ENCODE measurements at regions not wholly inside any gene's neighbourhood (a gene's known extent, or its start where the extent isn't known, plus 50 kb on each side); places are given as distances from the start of the nearest gene placed in this dataset.

DNA sequence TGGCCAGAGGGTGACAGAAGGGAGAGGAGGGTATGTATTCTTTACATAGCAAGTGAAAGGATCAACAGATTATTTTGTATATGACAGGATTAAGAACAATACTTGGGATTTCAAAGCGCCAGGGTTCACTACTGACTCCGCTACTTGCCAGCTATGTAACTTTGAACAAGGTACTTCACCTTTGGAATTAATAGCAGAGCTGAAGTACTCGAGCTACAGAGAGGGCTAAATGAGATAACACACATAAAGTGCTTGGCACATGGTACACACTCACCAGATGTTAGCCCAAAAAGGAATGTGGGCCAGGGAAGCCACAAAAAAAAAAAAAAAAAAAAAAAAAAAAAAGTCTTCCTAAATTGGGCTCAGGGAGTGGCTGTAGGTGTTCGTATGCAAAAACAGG lies 408.4 kb downstream of the BUD13 start:
- Mint-ChIP-seq H3K27ac (ENCODE audit: unreplicated experiment) (no peak overlapping the region), H3K4me3 (ENCODE audit: unreplicated experiment) (no peak overlapping the region), H3K9me3 (ENCODE audit: unreplicated experiment) (peaks cover 1% of the 10 kb centered on the region), H3K4me1 (ENCODE audit: low read depth, unreplicated experiment) (peaks cover 12% of the 10 kb centered on the region), H3K27me3 (ENCODE audit: unreplicated experiment) (peaks cover 1% of the 10 kb centered on the region), H3K36me3 (ENCODE audit: unreplicated experiment) (peaks cover 5% of the 10 kb centered on the region)
- no peak for DNase-seq
- TF ChIP-seq, protein P1, sequence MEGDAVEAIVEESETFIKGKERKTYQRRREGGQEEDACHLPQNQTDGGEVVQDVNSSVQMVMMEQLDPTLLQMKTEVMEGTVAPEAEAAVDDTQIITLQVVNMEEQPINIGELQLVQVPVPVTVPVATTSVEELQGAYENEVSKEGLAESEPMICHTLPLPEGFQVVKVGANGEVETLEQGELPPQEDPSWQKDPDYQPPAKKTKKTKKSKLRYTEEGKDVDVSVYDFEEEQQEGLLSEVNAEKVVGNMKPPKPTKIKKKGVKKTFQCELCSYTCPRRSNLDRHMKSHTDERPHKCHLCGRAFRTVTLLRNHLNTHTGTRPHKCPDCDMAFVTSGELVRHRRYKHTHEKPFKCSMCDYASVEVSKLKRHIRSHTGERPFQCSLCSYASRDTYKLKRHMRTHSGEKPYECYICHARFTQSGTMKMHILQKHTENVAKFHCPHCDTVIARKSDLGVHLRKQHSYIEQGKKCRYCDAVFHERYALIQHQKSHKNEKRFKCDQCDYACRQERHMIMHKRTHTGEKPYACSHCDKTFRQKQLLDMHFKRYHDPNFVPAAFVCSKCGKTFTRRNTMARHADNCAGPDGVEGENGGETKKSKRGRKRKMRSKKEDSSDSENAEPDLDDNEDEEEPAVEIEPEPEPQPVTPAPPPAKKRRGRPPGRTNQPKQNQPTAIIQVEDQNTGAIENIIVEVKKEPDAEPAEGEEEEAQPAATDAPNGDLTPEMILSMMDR (IDR thresholded peaks at IDR 0.05; ENCODE audit: partially characterized antibody, unreplicated experiment): no peak

- H3K36me3 Mint-ChIP-seq (ENCODE audit: unreplicated experiment): peaks cover 5% of the 10 kb centered on the region
- no peak overlapping the region for H3K4me3 Mint-ChIP-seq (ENCODE audit: unreplicated experiment)
- H3K27me3 Mint-ChIP-seq (ENCODE audit: unreplicated experiment): peaks cover 2% of the 10 kb centered on the region
- TF ChIP-seq, protein P1 (IDR thresholded peaks at IDR 0.05; ENCODE audit: partially characterized antibody, unreplicated experiment): no peak
- peak overlapping the region; percentile 28 for H3K27ac Mint-ChIP-seq (ENCODE audit: unreplicated experiment)
- no peak for DNase-seq
- peaks cover 3% of the 10 kb centered on the region for H3K9me3 Mint-ChIP-seq (ENCODE audit: unreplicated experiment)
- H3K4me1 Mint-ChIP-seq (ENCODE audit: low read depth, unreplicated experiment): peaks cover 12% of the 10 kb centered on the region
Measured at GRCh38 chr11:116360221-116360941, 412.4 kb downstream of the BUD13 start.

GRCh38 chr11:116357784-116358544 lies 414.8 kb downstream of the BUD13 start:
- Mint-ChIP-seq H3K4me1 (ENCODE audit: low read depth, unreplicated experiment) (peaks cover 12% of the 10 kb centered on the region), H3K27ac (ENCODE audit: unreplicated experiment) (no peak overlapping the region), H3K27me3 (ENCODE audit: unreplicated experiment) (peaks cover 2% of the 10 kb centered on the region), H3K9me3 (ENCODE audit: unreplicated experiment) (peaks cover 3% of the 10 kb centered on the region), H3K36me3 (ENCODE audit: unreplicated experiment) (no peaks in the 10 kb centered on the region), H3K4me3 (ENCODE audit: unreplicated experiment) (no peak overlapping the region)
- DNase-seq: peak; percentile 82
- TF ChIP-seq, protein P1 (IDR thresholded peaks at IDR 0.05; ENCODE audit: partially characterized antibody, unreplicated experiment): peak; percentile 87

DNA sequence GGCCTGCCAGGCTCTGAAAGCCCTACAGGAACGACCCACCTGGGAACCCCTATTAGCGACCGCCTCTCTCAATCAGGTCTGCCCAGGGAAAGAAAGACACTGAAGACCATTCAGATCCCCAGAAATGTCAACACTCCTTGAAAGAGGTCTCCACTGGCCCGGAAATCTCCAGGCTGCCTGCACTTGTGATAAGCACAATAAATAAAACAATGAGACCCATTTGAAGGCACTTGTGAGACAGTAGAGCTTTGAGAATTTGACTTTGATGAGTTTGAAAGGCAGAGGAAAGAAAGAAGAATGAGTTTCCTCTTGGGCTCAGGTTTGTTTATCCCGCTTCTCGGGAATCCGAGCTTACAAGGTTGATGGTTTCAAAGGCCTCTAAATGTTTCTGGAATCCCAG lies 416.3 kb downstream of the BUD13 start:
- no peak overlapping the region for H3K27ac Mint-ChIP-seq (ENCODE audit: unreplicated experiment)
- H3K4me1 Mint-ChIP-seq (ENCODE audit: low read depth, unreplicated experiment): peaks cover 11% of the 10 kb centered on the region
- no peak for DNase-seq

More for the DNA sequence above, 416.3 kb downstream of the BUD13 start:
- Mint-ChIP-seq H3K9me3 (ENCODE audit: unreplicated experiment) (peaks cover 3% of the 10 kb centered on the region), H3K4me3 (ENCODE audit: unreplicated experiment) (no peak overlapping the region), H3K27me3 (ENCODE audit: unreplicated experiment) (peaks cover 2% of the 10 kb centered on the region), H3K36me3 (ENCODE audit: unreplicated experiment) (no peaks in the 10 kb centered on the region)
- TF ChIP-seq, protein P1 (IDR thresholded peaks at IDR 0.05; ENCODE audit: partially characterized antibody, unreplicated experiment): no peak
